Endothelial cell of umbilical vein (primary cell): ENCODE measurements at regions not wholly inside any gene's neighbourhood (a gene's known extent, or its start where the extent isn't known, plus 50 kb on each side); places are given as distances from the start of the nearest gene placed in this dataset.

Experiments used
- BruUV-seq: library from RNA; stranded (reverse); fragments of 400-500 nt; replicated peaks from 2 replicates; lab custom pipeline; 2021; lab: Mats Ljungman, UMichigan
- CTCF ChIA-PET: fragments of 300-600, 350-600 bp; sonication (Branson Sonifier 250); formaldehyde crosslinking; loops from one replicate; lab custom pipeline; 2021; ENCODE audit warnings: antibody characterized with exemption, inconsistent platforms; lab: Charles Lee
- POLR2A ChIA-PET: fragments of 300-600, 350-600 bp; sonication (Branson Sonifier 250); formaldehyde crosslinking; loops from one replicate; lab custom pipeline; 2021; ENCODE audit warnings: antibody characterized with exemption, inconsistent platforms; lab: Charles Lee
- DNase-seq: peaks from one replicate; pipeline ENCODE4 v3.0.0-alpha.2; 2011; ENCODE audit warnings: low read depth, low spot score
- FAIRE-seq: peaks from 2 replicates; lab custom pipeline; 2011; peaks lifted over from hg19 to GRCh38; lab: Jason Lieb, UNC
- H2AFZ ChIP-seq: 2 replicates; pipeline ENCODE4 v1.6.0; 2012; ENCODE audit warnings: low read depth, low read length, control low read depth, inconsistent platforms
- H3K27ac ChIP-seq: 2 replicates; pipeline ENCODE4 v1.5.1; 2011; ENCODE audit warnings: low read depth, mild to moderate bottlenecking, control low read depth, low read length, moderate library complexity; ENCODE audit not compliant: insufficient read depth
- H3K27me3 ChIP-seq, 2 experiments: 2 replicates each; pipeline versions ENCODE4 v1.6.0 to v1.6.1; 2011; ENCODE audit warnings: low read length in 2 of 2, mixed read lengths in 1 of 2; ENCODE audit not compliant: control insufficient read depth in 2 of 2, insufficient read depth in 2 of 2
- H3K36me3 ChIP-seq, 2 experiments: 2 replicates in 1 of 2; 3 replicates in 1 of 2; pipeline ENCODE4 v1.5.1; 2011; ENCODE audit warnings: low read length in 2 of 2, mild to moderate bottlenecking in 1 of 2, moderate library complexity in 1 of 2; ENCODE audit not compliant: control insufficient read depth in 2 of 2, insufficient read depth in 2 of 2; ENCODE audit errors: extremely low read depth in 1 of 2
- H3K4me1 ChIP-seq: 3 replicates; pipeline ENCODE4 v1.5.1; 2011; ENCODE audit warnings: mild to moderate bottlenecking, low read length; ENCODE audit not compliant: control insufficient read depth, insufficient read depth; ENCODE audit errors: extremely low read depth
- H3K4me2 ChIP-seq: 2 replicates; pipeline ENCODE4 v1.6.1; 2011; ENCODE audit warnings: low read length, control low read depth, mixed read lengths; ENCODE audit not compliant: insufficient read depth
- H3K4me3 ChIP-seq, 3 experiments: fragments of 200-600 bp in 1 of 3; sonication (generic), shearing (Covaris generic) in 1 of 3; replicated peaks in 1 of 3; 2 replicates each; pipeline ENCODE4 v1.5.1; 2011 to 2016; ENCODE audit warnings: control low read depth in 3 of 3, low read length in 3 of 3, mild to moderate bottlenecking in 2 of 3, inconsistent platforms in 1 of 3, low read depth in 1 of 3, moderate library complexity in 1 of 3; ENCODE audit not compliant: insufficient read depth in 1 of 3
- H3K79me2 ChIP-seq: 2 replicates; pipeline ENCODE4 v1.6.0; 2012; ENCODE audit warnings: low read length, inconsistent platforms; ENCODE audit not compliant: control insufficient read depth, insufficient read depth
- H3K9ac ChIP-seq: replicated peaks from 2 replicates; pipeline ENCODE3; 2011; ENCODE audit warnings: low read length, control low read depth; ENCODE audit not compliant: insufficient read depth; ENCODE audit errors: extremely low read depth
- H3K9me1 ChIP-seq: replicated peaks from 3 replicates; pipeline ENCODE4 v1.6.0; 2011; ENCODE audit warnings: mild to moderate bottlenecking, low read length; ENCODE audit not compliant: control insufficient read depth, insufficient read depth; ENCODE audit errors: extremely low read depth
- H3K9me3 ChIP-seq: replicated peaks from 2 replicates; pipeline ENCODE4 v1.5.1; 2012; ENCODE audit warnings: low read length, inconsistent platforms; ENCODE audit not compliant: control insufficient read depth, insufficient read depth
- H4K20me1 ChIP-seq: replicated peaks from 2 replicates; pipeline ENCODE3; 2011; ENCODE audit warnings: mild to moderate bottlenecking, low read length; ENCODE audit not compliant: control insufficient read depth, insufficient read depth; ENCODE audit errors: extremely low read depth
- CTCF ChIP-seq, 2 donors: IDR thresholded peaks; 1 replicate in 1 of 2; 2 replicates in 1 of 2; pipeline ENCODE4 v1.5.1; 2011; ENCODE audit warnings: low read length in 2 of 2, mild to moderate bottlenecking in 2 of 2, moderate library complexity in 2 of 2, control low read depth in 1 of 2, inconsistent platforms in 1 of 2, low read depth in 1 of 2; ENCODE audit not compliant: insufficient read depth in 1 of 2; ENCODE audit errors: extremely low read depth in 1 of 2
- EZH2 ChIP-seq: IDR thresholded peaks from 2 replicates; pipeline ENCODE4 v1.6.1; 2012; ENCODE audit warnings: borderline replicate concordance, low read depth, mild to moderate bottlenecking, moderate library complexity, low read length, inconsistent platforms; ENCODE audit not compliant: severe bottlenecking
- FOS ChIP-seq: IDR thresholded peaks from 2 replicates; pipeline ENCODE4 v1.6.1; 2011; ENCODE audit warnings: mild to moderate bottlenecking, low read length, moderate library complexity, borderline replicate concordance; ENCODE audit not compliant: insufficient read depth
- GATA2 ChIP-seq: IDR thresholded peaks from 2 replicates; pipeline ENCODE4 v1.7.0; 2011; ENCODE audit warnings: low read depth, mild to moderate bottlenecking, moderate library complexity, mixed read lengths, low read length; ENCODE audit not compliant: insufficient read length, insufficient read depth
- JUN ChIP-seq: IDR thresholded peaks from 2 replicates; pipeline ENCODE4 v1.6.1; 2011; ENCODE audit warnings: borderline replicate concordance, low read depth; ENCODE audit not compliant: insufficient read length, insufficient read depth
- MAX ChIP-seq: IDR thresholded peaks from 2 replicates; pipeline ENCODE4 v1.6.1; 2011; ENCODE audit not compliant: insufficient read depth, insufficient read length
- MYC ChIP-seq: IDR thresholded peaks from one replicate; pipeline ENCODE4 v1.6.1; 2011; ENCODE audit warnings: mild to moderate bottlenecking, low read depth, low read length
- POLR2A ChIP-seq: IDR thresholded peaks from 2 replicates; pipeline ENCODE4 v1.6.1; 2012; ENCODE audit warnings: low read depth, mild to moderate bottlenecking, control low read depth, low read length
- POLR2AphosphoS5 ChIP-seq: IDR thresholded peaks from 2 replicates; pipeline ENCODE4 v1.6.1; 2012; ENCODE audit warnings: low read depth, mild to moderate bottlenecking, control low read depth, low read length, moderate library complexity; ENCODE audit not compliant: insufficient read depth
- dilution Hi-C: fragments of 300-500 bp; cut with MboI; formaldehyde crosslinking; loops from one replicate; pipeline ENCODE4 v1.15.0; 2019; ENCODE audit warnings: low sequenced_read_pairs; ENCODE audit not compliant: extremely low pct_ligation_motif_present
- intact Hi-C: fragments of 100-400 bp; cut with micrococcal nuclease; formaldehyde crosslinking; loops from one replicate; pipeline ENCODE4 v1.10.0; 2022

GRCh38 chr3:30273304-30274072 is 332.9 kb upstream of the TGFBR2 start:
- DNase-seq (no peak), FAIRE-seq (no peak)
- no TSS peak for BruUV-seq
- dilution Hi-C loops, result no loop called here
- Histone ChIP-seq H3K36me3 (no peaks in the 10 kb centered on the region), H3K9ac (no peak overlapping the region), H3K4me1 (no peaks in the 10 kb centered on the region), H3K27ac (no peak overlapping the region), H3K9me3 (no peaks in the 10 kb centered on the region), H3K4me2 (no peak overlapping the region), H3K27me3 (no peaks in the 10 kb centered on the region), H4K20me1 (no peaks in the 10 kb centered on the region), H2AFZ (no peak overlapping the region), H3K9me1 (no peaks in the 10 kb centered on the region), H3K4me3 (no peak overlapping the region), H3K79me2 (no peaks in the 10 kb centered on the region)
- intact Hi-C loops, result no loop called here
- CTCF ChIA-PET, result interaction anchor here (1.1 kb wide), 1 partner anchor 8 kb away, joined by 3 read pairs; no protein-coding TSS in a partner anchor
- POLR2A ChIA-PET, result no interaction called here
- TF ChIP-seq JUN (no peak), CTCF (IDR thresholded peaks at IDR 0.05; ENCODE audit: extremely low read depth in 1 of 2, insufficient read depth in 1 of 2, low read depth in 1 of 2, low read length in 2 of 2) (no peak), POLR2A (no peak), MAX (no peak), MYC (no peak), EZH2 (no peak), GATA2 (no peak), FOS (no peak), POLR2AphosphoS5 (no peak)
